ENCODE measurements at regions not wholly inside any gene's neighbourhood (a gene's known extent, or its start where the extent isn't known, plus 50 kb on each side); places are given as distances from the start of the nearest gene placed in this dataset.

DNA sequence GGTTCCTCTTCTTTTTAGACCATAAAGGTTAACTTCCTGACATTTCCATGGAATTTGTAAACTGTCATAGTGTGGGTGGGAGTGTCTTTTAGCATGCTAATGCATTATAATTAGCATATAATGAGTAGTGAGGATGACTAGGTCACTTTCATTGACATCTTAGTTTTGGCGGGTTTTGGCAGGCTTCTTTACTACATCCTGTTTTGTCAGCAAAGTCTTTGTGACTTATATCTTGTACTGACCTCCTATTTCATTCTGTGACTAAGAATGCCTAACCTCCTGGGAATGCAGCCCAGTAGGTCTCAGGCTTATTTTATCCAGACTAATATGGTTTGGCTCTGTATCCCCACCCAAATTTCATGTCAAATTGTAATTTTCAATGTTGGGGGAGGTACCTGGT lies 149.6 kb upstream of the SYNCRIP start:
- TF ChIP-seq, protein P1, sequence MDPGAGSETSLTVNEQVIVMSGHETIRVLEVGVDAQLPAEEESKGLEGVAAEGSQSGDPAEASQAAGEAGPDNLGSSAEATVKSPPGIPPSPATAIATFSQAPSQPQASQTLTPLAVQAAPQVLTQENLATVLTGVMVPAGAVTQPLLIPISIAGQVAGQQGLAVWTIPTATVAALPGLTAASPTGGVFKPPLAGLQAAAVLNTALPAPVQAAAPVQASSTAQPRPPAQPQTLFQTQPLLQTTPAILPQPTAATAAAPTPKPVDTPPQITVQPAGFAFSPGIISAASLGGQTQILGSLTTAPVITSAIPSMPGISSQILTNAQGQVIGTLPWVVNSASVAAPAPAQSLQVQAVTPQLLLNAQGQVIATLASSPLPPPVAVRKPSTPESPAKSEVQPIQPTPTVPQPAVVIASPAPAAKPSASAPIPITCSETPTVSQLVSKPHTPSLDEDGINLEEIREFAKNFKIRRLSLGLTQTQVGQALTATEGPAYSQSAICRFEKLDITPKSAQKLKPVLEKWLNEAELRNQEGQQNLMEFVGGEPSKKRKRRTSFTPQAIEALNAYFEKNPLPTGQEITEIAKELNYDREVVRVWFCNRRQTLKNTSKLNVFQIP (CRISPR knock-in tag; IDR thresholded peaks at IDR 0.05; ENCODE audit: borderline replicate concordance, low read depth): no peak
- TF ChIP-seq, protein P2, sequence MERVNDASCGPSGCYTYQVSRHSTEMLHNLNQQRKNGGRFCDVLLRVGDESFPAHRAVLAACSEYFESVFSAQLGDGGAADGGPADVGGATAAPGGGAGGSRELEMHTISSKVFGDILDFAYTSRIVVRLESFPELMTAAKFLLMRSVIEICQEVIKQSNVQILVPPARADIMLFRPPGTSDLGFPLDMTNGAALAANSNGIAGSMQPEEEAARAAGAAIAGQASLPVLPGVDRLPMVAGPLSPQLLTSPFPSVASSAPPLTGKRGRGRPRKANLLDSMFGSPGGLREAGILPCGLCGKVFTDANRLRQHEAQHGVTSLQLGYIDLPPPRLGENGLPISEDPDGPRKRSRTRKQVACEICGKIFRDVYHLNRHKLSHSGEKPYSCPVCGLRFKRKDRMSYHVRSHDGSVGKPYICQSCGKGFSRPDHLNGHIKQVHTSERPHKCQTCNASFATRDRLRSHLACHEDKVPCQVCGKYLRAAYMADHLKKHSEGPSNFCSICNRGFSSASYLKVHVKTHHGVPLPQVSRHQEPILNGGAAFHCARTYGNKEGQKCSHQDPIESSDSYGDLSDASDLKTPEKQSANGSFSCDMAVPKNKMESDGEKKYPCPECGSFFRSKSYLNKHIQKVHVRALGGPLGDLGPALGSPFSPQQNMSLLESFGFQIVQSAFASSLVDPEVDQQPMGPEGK (CRISPR knock-in tag; IDR thresholded peaks at IDR 0.05; ENCODE audit: borderline replicate concordance): no peak
- TF ChIP-seq PPARA (CRISPR knock-in tag; IDR thresholded peaks at IDR 0.05; ENCODE audit: borderline replicate concordance): no peak
- no peak for TF ChIP-seq ZFP3 (CRISPR knock-in tag; IDR thresholded peaks at IDR 0.05)
- TF ChIP-seq TCF4 (CRISPR knock-in tag; IDR thresholded peaks at IDR 0.05; ENCODE audit: borderline replicate concordance): no peak
- TF ChIP-seq BACH2 (CRISPR knock-in tag; IDR thresholded peaks at IDR 0.05; ENCODE audit: borderline replicate concordance): no peak
- TF ChIP-seq ISL1 (CRISPR knock-in tag; IDR thresholded peaks at IDR 0.05): no peak
- no peak for TF ChIP-seq RARB (CRISPR knock-in tag; IDR thresholded peaks at IDR 0.05)

Measured in SK-N-SH treated with all-trans-retinoic acid at 6 μM for 48 hours (cell line).